GM12865 (cell line): ENCODE measurements at regions not wholly inside any gene's neighbourhood (a gene's known extent, or its start where the extent isn't known, plus 50 kb on each side); places are given as distances from the start of the nearest gene placed in this dataset.

Experiments used
- DNase-seq: peaks from one replicate; pipeline ENCODE4 v3.0.0; 2010; ENCODE audit warnings: low read depth
- H3K4me3 ChIP-seq: 2 replicates; pipeline ENCODE4 v1.5.1; 2011; ENCODE audit warnings: mild to moderate bottlenecking, low read depth, low read length, control low read depth
- CTCF ChIP-seq: IDR thresholded peaks from 2 replicates; pipeline ENCODE4 v1.5.1; 2011; ENCODE audit warnings: low read length, control low read depth, low read depth, inconsistent platforms; ENCODE audit not compliant: insufficient read depth; ENCODE audit errors: missing control alignments

- no peak overlapping the region for H3K4me3 ChIP-seq
- no peak for TF ChIP-seq CTCF
- no peak for DNase-seq
Measured at GRCh38 chr15:35909414-35909813, 363.4 kb upstream of the DPH6 start.

GRCh38 chr15:35910227-35910626 lies 364.3 kb upstream of the DPH6 start:
- no peak overlapping the region for H3K4me3 ChIP-seq

DNA sequence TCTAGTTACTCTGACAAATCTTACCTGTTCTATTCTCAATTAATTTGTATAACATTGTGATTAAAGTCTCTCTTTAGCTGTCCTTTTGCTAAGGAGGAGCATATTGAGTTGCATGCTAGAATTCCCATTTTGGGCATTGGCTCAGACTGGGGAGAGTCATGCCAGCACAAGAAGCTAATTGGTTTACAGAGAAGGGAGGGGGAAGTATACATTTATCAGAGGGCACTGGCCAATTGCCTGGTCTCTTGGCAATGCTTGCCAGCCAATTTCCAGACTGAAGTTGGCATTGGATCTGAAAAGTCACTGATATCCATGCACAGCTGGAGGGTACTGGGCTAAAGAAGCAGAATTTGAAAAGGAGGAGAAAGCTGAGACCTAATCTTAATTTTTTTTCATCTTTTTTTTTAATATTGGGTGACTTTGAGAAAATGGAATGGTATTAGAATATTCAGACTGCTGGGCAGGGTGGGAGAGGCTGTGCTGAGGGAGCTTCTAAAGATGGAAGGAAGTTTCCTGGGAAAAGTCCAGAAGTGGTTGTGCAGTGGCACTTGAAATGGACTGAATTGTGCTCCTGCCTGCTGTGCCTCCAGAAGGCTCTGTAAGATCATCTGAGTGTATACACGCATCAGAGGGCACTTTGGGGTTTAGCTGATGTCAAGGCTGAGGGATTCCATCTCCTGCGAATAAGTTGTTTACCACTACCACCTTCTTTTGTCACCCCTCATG lies 365.2 kb upstream of the DPH6 start:
- no peak overlapping the region for H3K4me3 ChIP-seq
- no peak for DNase-seq
- TF ChIP-seq CTCF: no peak

More at GRCh38 chr15:35910227-35910626, 364.3 kb upstream of the DPH6 start:
- no peak for TF ChIP-seq CTCF
- no peak for DNase-seq

GRCh38 chr15:35912196-35912595 lies 366.2 kb upstream of the DPH6 start:
- no peak for TF ChIP-seq CTCF
- no peak for DNase-seq
- no peak overlapping the region for H3K4me3 ChIP-seq

GRCh38 chr15:35914573-35914972 lies 368.6 kb upstream of the DPH6 start:
- DNase-seq: no peak
- no peak for TF ChIP-seq CTCF
- H3K4me3 ChIP-seq: no peak overlapping the region

DNA sequence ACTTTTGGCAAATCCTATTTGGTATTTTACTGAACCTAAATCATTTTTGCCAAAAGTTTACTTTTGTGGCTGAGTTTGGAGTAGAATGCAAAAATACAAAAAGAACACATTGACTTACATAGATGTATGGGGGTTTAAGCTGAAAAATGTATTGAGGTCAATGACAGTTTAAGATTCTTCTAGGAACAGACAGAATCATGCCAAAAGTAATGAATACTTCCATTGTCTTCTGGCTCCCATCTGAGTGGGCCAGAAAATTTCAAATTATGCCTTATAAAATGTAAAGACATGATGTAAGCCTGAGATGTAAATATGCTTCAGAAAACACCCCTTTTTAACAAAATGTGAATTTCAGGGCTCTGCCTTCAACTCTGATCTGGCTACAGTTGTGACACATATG lies 375.1 kb upstream of the DPH6 start:
- no peak for DNase-seq
- H3K4me3 ChIP-seq: no peak overlapping the region
- no peak for TF ChIP-seq CTCF
